SK-N-SH treated with all-trans-retinoic acid at 6 μM for 48 hours (cell line): ENCODE measurements at regions not wholly inside any gene's neighbourhood (a gene's known extent, or its start where the extent isn't known, plus 50 kb on each side); places are given as distances from the start of the nearest gene placed in this dataset.

Experiments
- ATAC-seq: fragments of 200-7000 bp; cut with Tn5 transposase; 3 replicates; pipeline ENCODE4 v1.9.1; 2020; ENCODE audit warnings: mild to moderate bottlenecking, moderate library complexity
- CREB5 ChIP-seq: fragments of 250-450 bp; sonication (Bioruptor Pico); IDR thresholded peaks from 2 replicates; pipeline ENCODE4 v1.5.1; 2020; ENCODE audit warnings: low read depth, mild to moderate bottlenecking, moderate library complexity
- CSDC2 ChIP-seq: fragments of 250-450 bp; sonication (Bioruptor Pico); IDR thresholded peaks from 2 replicates; pipeline ENCODE4 v1.5.0; 2020; ENCODE audit warnings: mild to moderate bottlenecking, moderate library complexity
- CSRNP3 ChIP-seq: fragments of 250-450 bp; sonication (Bioruptor Pico); IDR thresholded peaks from 2 replicates; pipeline ENCODE4 v1.5.1; 2021; ENCODE audit warnings: mild to moderate bottlenecking, moderate library complexity
- ESRRG ChIP-seq: fragments of 250-450 bp; sonication (Bioruptor Pico); IDR thresholded peaks from 2 replicates; pipeline ENCODE4 v1.6.1; 2021; ENCODE audit warnings: mild to moderate bottlenecking
- GLIS3 ChIP-seq: fragments of 250-450 bp; sonication (Bioruptor Pico); IDR thresholded peaks from 2 replicates; pipeline ENCODE4 v1.5.0; 2020; ENCODE audit warnings: mild to moderate bottlenecking, moderate library complexity
- ISL1 ChIP-seq: fragments of 250-450 bp; sonication (Bioruptor Pico); IDR thresholded peaks from 2 replicates; pipeline ENCODE4 v2.1.2; 2022; ENCODE audit warnings: mild to moderate bottlenecking, moderate library complexity
- OSR1 ChIP-seq: fragments of 250-450 bp; sonication (Bioruptor Pico); IDR thresholded peaks from 2 replicates; pipeline ENCODE4 v1.8.0; 2022; ENCODE audit warnings: moderate library complexity, mild to moderate bottlenecking, inconsistent platforms
- PATZ1 ChIP-seq: fragments of 250-450 bp; sonication (Bioruptor Pico); IDR thresholded peaks from 2 replicates; pipeline ENCODE4 v1.8.0; 2020; ENCODE audit warnings: mild to moderate bottlenecking, moderate library complexity, borderline replicate concordance
- POU6F1 ChIP-seq: fragments of 250-450 bp; sonication (Bioruptor Pico); IDR thresholded peaks from 2 replicates; pipeline ENCODE4 v1.8.0; 2021; ENCODE audit warnings: low read depth, mild to moderate bottlenecking, moderate library complexity, borderline replicate concordance
- RARB ChIP-seq: fragments of 250-450 bp; sonication (Bioruptor Pico); IDR thresholded peaks from 2 replicates; pipeline ENCODE4 v1.8.0; 2021; ENCODE audit warnings: mild to moderate bottlenecking, moderate library complexity
- SNAI2 ChIP-seq: fragments of 250-450 bp; sonication (Bioruptor Pico); IDR thresholded peaks from 2 replicates; pipeline ENCODE4 v1.5.0; 2020; ENCODE audit warnings: mild to moderate bottlenecking, moderate library complexity
- TCF4 ChIP-seq: fragments of 250-450 bp; sonication (Bioruptor Pico); IDR thresholded peaks from 2 replicates; pipeline ENCODE4 v1.8.0; 2021; ENCODE audit warnings: mild to moderate bottlenecking, moderate library complexity, borderline replicate concordance
- TOX ChIP-seq: fragments of 250-450 bp; sonication (Bioruptor Pico); IDR thresholded peaks from 2 replicates; pipeline ENCODE4 v1.8.0; 2021; ENCODE audit warnings: mild to moderate bottlenecking, moderate library complexity, borderline replicate concordance
- TSHZ2 ChIP-seq: fragments of 250-450 bp; sonication (Bioruptor Pico); IDR thresholded peaks from 2 replicates; pipeline ENCODE4 v1.5.0; 2020; ENCODE audit warnings: mild to moderate bottlenecking, moderate library complexity
- ZC3H10 ChIP-seq: fragments of 250-450 bp; sonication (Bioruptor Pico); IDR thresholded peaks from 2 replicates; pipeline ENCODE4 v1.5.1; 2021; ENCODE audit warnings: mild to moderate bottlenecking, moderate library complexity
- ZFP3 ChIP-seq: fragments of 250-450 bp; sonication (Bioruptor Pico); IDR thresholded peaks from 2 replicates; pipeline ENCODE4 v1.5.0; 2020; ENCODE audit warnings: mild to moderate bottlenecking, moderate library complexity
- ZFP30 ChIP-seq: fragments of 450-650 bp; formaldehyde crosslinking; IDR thresholded peaks from 2 replicates; pipeline ENCODE4 v1.5.0; 2022; ENCODE audit warnings: mild to moderate bottlenecking, moderate library complexity
- ZNF565 ChIP-seq: fragments of 450-650 bp; formaldehyde crosslinking; conservative IDR thresholded peaks from 2 replicates; pipeline ENCODE4 v1.5.0; 2020; ENCODE audit warnings: low read depth, mild to moderate bottlenecking, moderate library complexity
- ZNF70 ChIP-seq: fragments of 450-650 bp; formaldehyde crosslinking; IDR thresholded peaks from 2 replicates; pipeline ENCODE4 v1.5.0; 2020; ENCODE audit warnings: mild to moderate bottlenecking, moderate library complexity
- ZNF8 ChIP-seq: fragments of 450-650 bp; formaldehyde crosslinking; IDR thresholded peaks from 2 replicates; pipeline ENCODE4 v1.5.0; 2020; ENCODE audit warnings: mild to moderate bottlenecking, moderate library complexity

- TF ChIP-seq ZNF8 (peak; percentile 83), CSRNP3 (no peak)
- ATAC-seq, result peak; percentile 96
These were observed 354.1 kb upstream of the MAP3K7 start for GRCh38 chr6:90940812-90941481.

GRCh38 chr6:90939906-90940305 is 353.0 kb upstream of the MAP3K7 start:
- TF ChIP-seq ZFP30 (CRISPR knock-in tag), result no peak
- no peak for TF ChIP-seq OSR1 (CRISPR knock-in tag)
- TF ChIP-seq ZNF70 (CRISPR knock-in tag), result no peak
- no peak for TF ChIP-seq TOX (CRISPR knock-in tag)
- no peak for TF ChIP-seq ZNF8
- no peak for TF ChIP-seq ESRRG (CRISPR knock-in tag)
- no peak for ATAC-seq

GRCh38 chr6:90938122-90938521 is 351.2 kb upstream of the MAP3K7 start:
- TF ChIP-seq RARB (CRISPR knock-in tag), result no peak
- no peak for TF ChIP-seq ZNF565
- TF ChIP-seq ZFP3 (CRISPR knock-in tag), result no peak
- no peak for TF ChIP-seq ISL1 (CRISPR knock-in tag)
- no peak for TF ChIP-seq ZFP30 (CRISPR knock-in tag)
- no peak for TF ChIP-seq ZNF8
- no peak for TF ChIP-seq TOX (CRISPR knock-in tag)
- no peak for TF ChIP-seq TCF4
- no peak for TF ChIP-seq ZNF70 (CRISPR knock-in tag)
- no peak for TF ChIP-seq PATZ1
- TF ChIP-seq SNAI2 (CRISPR knock-in tag), result no peak
- TF ChIP-seq CREB5 (CRISPR knock-in tag), result no peak
- TF ChIP-seq CSDC2 (CRISPR knock-in tag), result no peak
- TF ChIP-seq OSR1 (CRISPR knock-in tag), result no peak
- ATAC-seq, result no peak

- no peak for TF ChIP-seq PATZ1
- no peak for TF ChIP-seq ISL1 (CRISPR knock-in tag)
- no peak for TF ChIP-seq ESRRG (CRISPR knock-in tag)
- no peak for TF ChIP-seq TSHZ2
- ATAC-seq, result no peak
These were observed 349.4 kb upstream of the MAP3K7 start for GRCh38 chr6:90936286-90936685.

GRCh38 chr6:90934966-90935365 is 348.1 kb upstream of the MAP3K7 start:
- TF ChIP-seq ISL1 (CRISPR knock-in tag) (no peak), POU6F1 (no peak), ZFP3 (CRISPR knock-in tag) (no peak), TOX (CRISPR knock-in tag) (no peak), CSRNP3 (no peak), CSDC2 (CRISPR knock-in tag) (no peak), GLIS3 (CRISPR knock-in tag) (no peak), ZC3H10 (CRISPR knock-in tag) (no peak)
- ATAC-seq, result no peak
